Natural killer cell (primary cell): ENCODE measurements at regions not wholly inside any gene's neighbourhood (a gene's known extent, or its start where the extent isn't known, plus 50 kb on each side); places are given as distances from the start of the nearest gene placed in this dataset.

ENCODE experiments used
- ATAC-seq, 3 donors: fragments of 150-1000 bp in 2 of 3; fragments of 200-7000 bp in 1 of 3; cut with Tn5 transposase; 1 replicate in 1 of 3; 2 replicates in 2 of 3; pipeline ENCODE4 v1.10.0; 2021; ENCODE audit warnings: mild to moderate bottlenecking in 2 of 3, moderate library complexity in 2 of 3
- DNase-seq, 2 donors: peaks; one replicate each; pipeline versions ENCODE4 v3.0.0 to v3.0.0-alpha.2; 2013 to 2021; ENCODE audit warnings: mixed read lengths in 1 of 2
- H3K27ac ChIP-seq: one replicate; pipeline ENCODE4 v1.5.1; 2013; ENCODE audit warnings: mild to moderate bottlenecking, low read length
- H3K27me3 ChIP-seq: one replicate; pipeline ENCODE4 v1.6.1; 2013; ENCODE audit warnings: low read length; ENCODE audit not compliant: control insufficient read depth, insufficient read depth
- H3K36me3 ChIP-seq: one replicate; pipeline ENCODE4 v1.6.1; 2013; ENCODE audit warnings: low read length; ENCODE audit not compliant: control insufficient read depth, insufficient read depth
- H3K4me1 ChIP-seq: one replicate; pipeline ENCODE4 v1.6.1; 2013; ENCODE audit warnings: low read length; ENCODE audit not compliant: control insufficient read depth, insufficient read depth
- H3K4me3 ChIP-seq: one replicate; pipeline ENCODE4 v1.5.1; 2013; ENCODE audit warnings: low read length
- H3K9me3 ChIP-seq: one replicate; pipeline ENCODE4 v1.6.1; 2013; ENCODE audit warnings: low read length; ENCODE audit not compliant: control insufficient read depth, insufficient read depth
- H3K27ac Mint-ChIP-seq, 2 donors: one replicate each; pipeline ENCODE4 v1.8.0; 2022; ENCODE audit warnings: mild to moderate bottlenecking in 2 of 2, mixed read lengths in 2 of 2, moderate library complexity in 1 of 2
- H3K27me3 Mint-ChIP-seq, 2 donors: one replicate each; pipeline ENCODE4 v1.8.0; 2022; ENCODE audit warnings: low read depth in 2 of 2, mixed read lengths in 2 of 2
- H3K36me3 Mint-ChIP-seq: one replicate; pipeline ENCODE4 v1.8.0; 2022; ENCODE audit warnings: mixed read lengths
- H3K4me1 Mint-ChIP-seq, 2 donors: one replicate each; pipeline ENCODE4 v1.8.0; 2022; ENCODE audit warnings: mixed read lengths in 2 of 2
- H3K4me3 Mint-ChIP-seq: one replicate; pipeline ENCODE4 v1.8.0; 2022; ENCODE audit warnings: mild to moderate bottlenecking, moderate library complexity, mixed read lengths
- H3K9me3 Mint-ChIP-seq, 2 donors: one replicate each; pipeline ENCODE4 v1.8.0; 2022; ENCODE audit warnings: mixed read lengths in 2 of 2
- WGBS: methylation state at CpG from one replicate; pipeline ENCODE4 v1.1.7; 2013; ENCODE audit warnings: missing lambda C conversion rate; ENCODE audit not compliant: insufficient coverage; 5-methylcytosine and 5-hydroxymethylcytosine counted together
- intact Hi-C: fragments of 100-400 bp; cut with micrococcal nuclease; formaldehyde crosslinking; loops from one replicate; pipeline ENCODE4 v1.14.2; 2022
- TF ChIP-seq, protein P1 (sequence below): fragments of 200-600 bp; IDR thresholded peaks from one replicate; pipeline ENCODE4 v1.8.0; 2022; ENCODE audit warnings: antibody characterized with exemption

DNA sequence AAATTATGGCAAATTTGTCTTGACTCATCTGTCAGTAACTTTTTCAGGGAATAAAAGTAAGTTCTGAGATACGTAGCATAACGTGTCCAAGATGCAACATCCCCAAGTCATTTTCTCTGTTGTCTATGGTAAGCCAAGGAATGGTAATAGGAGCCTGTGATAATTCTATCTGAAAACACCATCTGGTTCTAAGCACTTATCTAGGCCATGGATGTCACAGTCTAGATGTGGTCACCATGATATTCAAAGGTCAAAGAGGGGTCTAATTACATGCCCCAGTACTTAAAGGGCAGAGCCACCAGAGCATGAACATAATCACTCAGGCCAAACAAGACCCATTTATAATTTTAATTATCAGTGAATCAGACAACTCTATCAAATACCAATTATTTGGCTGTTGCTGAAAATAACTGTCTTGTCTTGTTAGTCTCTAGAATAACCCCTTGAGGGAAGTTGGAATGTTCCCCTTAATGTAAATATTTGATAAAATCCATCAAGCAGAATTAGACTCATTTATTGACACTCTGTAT lies 225.1 kb upstream of the MPPED2 start:
- no peak overlapping the region for H3K4me3 ChIP-seq
- H3K27ac Mint-ChIP-seq = no peak overlapping the region
- peaks cover 0 to 2% of the 10 kb centered on the region in 2 donors for H3K27me3 Mint-ChIP-seq
- peaks cover 2 to 4% of the 10 kb centered on the region in 2 donors for H3K9me3 Mint-ChIP-seq
- intact Hi-C loops = no loop called here
- H3K4me1 ChIP-seq = no peaks in the 10 kb centered on the region
- H3K36me3 Mint-ChIP-seq = no peaks in the 10 kb centered on the region
- 93% methylated on average over 2 of the region's 2 CpGs for whole genome bisulfite sequencing
- ATAC-seq (no peak), DNase-seq (no peak)
- TF ChIP-seq, protein P1, sequence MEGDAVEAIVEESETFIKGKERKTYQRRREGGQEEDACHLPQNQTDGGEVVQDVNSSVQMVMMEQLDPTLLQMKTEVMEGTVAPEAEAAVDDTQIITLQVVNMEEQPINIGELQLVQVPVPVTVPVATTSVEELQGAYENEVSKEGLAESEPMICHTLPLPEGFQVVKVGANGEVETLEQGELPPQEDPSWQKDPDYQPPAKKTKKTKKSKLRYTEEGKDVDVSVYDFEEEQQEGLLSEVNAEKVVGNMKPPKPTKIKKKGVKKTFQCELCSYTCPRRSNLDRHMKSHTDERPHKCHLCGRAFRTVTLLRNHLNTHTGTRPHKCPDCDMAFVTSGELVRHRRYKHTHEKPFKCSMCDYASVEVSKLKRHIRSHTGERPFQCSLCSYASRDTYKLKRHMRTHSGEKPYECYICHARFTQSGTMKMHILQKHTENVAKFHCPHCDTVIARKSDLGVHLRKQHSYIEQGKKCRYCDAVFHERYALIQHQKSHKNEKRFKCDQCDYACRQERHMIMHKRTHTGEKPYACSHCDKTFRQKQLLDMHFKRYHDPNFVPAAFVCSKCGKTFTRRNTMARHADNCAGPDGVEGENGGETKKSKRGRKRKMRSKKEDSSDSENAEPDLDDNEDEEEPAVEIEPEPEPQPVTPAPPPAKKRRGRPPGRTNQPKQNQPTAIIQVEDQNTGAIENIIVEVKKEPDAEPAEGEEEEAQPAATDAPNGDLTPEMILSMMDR = no peak
- no peaks in the 10 kb centered on the region for H3K36me3 ChIP-seq
- no peak overlapping the region for H3K27ac ChIP-seq
- no peaks in the 10 kb centered on the region for H3K4me1 Mint-ChIP-seq
- no peak overlapping the region for H3K4me3 Mint-ChIP-seq
- H3K27me3 ChIP-seq = no peaks in the 10 kb centered on the region
- no peaks in the 10 kb centered on the region for H3K9me3 ChIP-seq

DNA sequence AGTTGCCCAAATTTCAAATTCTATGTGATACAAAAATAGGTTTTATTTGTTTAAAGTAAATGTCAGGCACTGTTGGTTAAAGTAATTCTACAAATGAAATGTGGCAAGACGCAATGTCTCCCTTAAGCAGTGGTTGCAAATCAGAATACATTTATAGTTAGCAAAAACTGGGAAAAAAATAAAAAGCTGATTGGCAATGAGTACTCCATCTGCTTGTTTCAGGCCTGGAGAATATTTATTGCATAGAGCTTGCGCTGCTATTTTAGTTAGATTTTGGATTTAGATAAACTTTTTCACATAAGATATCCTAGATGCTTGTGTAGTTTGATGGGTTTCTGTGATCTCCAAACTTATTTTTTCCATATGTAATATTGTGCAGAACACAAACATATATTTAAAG lies 224.0 kb upstream of the MPPED2 start:
- Mint-ChIP-seq H3K36me3 (no peaks in the 10 kb centered on the region), H3K4me3 (no peak overlapping the region), H3K27me3 (peaks cover 0 to 2% of the 10 kb centered on the region in 2 donors), H3K4me1 (no peaks in the 10 kb centered on the region), H3K9me3 (peaks cover 2 to 3% of the 10 kb centered on the region in 2 donors), H3K27ac (no peak overlapping the region)
- Histone ChIP-seq H3K4me3 (no peak overlapping the region), H3K27me3 (no peaks in the 10 kb centered on the region), H3K36me3 (no peaks in the 10 kb centered on the region), H3K27ac (no peak overlapping the region), H3K9me3 (no peaks in the 10 kb centered on the region), H3K4me1 (no peaks in the 10 kb centered on the region)
- intact Hi-C loops = no loop called here
- 92% methylated on average over 1 of the region's 2 CpGs for WGBS
- TF ChIP-seq, protein P1 = no peak
- ATAC-seq = no peak
- no peak for DNase-seq

DNA sequence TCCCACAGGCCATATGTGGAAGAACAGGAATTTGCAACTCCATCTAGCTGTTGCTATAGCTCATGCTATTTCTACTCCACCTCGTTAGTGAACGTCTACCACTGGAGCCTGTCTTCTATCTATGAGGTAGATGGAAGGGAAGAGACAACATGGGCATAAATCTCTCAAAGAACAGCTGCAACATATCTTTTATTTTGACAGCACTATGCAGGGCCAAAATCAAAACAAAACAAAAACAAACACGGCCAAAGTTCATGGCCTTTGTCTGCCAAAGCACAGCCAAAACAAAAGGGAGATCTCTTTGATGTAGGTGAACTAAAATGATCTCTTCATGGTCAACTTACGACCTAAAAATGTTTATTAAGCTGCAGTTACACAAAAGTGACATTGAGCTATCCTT lies 215.2 kb upstream of the MPPED2 start:
- Histone ChIP-seq H3K27me3 (no peaks in the 10 kb centered on the region), H3K9me3 (no peaks in the 10 kb centered on the region), H3K4me3 (no peak overlapping the region), H3K36me3 (no peaks in the 10 kb centered on the region), H3K27ac (no peak overlapping the region), H3K4me1 (no peaks in the 10 kb centered on the region)
- intact Hi-C loops = no loop called here
- DNase-seq (no peak), ATAC-seq (no peak)
- TF ChIP-seq, protein P1 = no peak
- Mint-ChIP-seq H3K4me3 (no peak overlapping the region), H3K27me3 (peaks cover 0 to 8% of the 10 kb centered on the region in 2 donors), H3K27ac (no peak overlapping the region), H3K36me3 (no peaks in the 10 kb centered on the region), H3K4me1 (no peaks in the 10 kb centered on the region), H3K9me3 (no peaks in the 10 kb centered on the region)
- 51% methylated on average over 2 of the region's 4 CpGs for WGBS

DNA sequence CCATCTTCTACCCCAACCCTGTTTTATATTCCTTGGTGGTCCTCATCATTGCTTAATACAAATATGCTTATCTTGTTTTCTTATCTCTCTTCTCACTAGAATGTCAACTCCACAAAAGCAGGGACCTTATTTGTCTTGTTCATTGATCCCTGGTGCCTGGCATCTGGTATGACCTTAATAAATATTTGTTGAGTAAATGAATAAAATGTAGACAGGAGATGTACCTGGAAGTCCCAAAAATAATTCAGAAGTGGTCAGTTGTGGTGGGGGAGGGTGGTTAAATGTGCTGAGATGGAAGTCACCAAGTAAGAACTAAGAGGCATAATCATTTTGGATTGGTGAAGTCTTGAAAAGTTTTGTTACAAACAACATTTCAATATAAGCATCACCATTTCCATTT lies 214.8 kb upstream of the MPPED2 start:
- H3K36me3 Mint-ChIP-seq = no peaks in the 10 kb centered on the region

More for the DNA sequence above, 214.8 kb upstream of the MPPED2 start:
- Histone ChIP-seq H3K27ac (no peak overlapping the region), H3K4me3 (no peak overlapping the region), H3K4me1 (no peaks in the 10 kb centered on the region), H3K27me3 (no peaks in the 10 kb centered on the region), H3K36me3 (no peaks in the 10 kb centered on the region), H3K9me3 (no peaks in the 10 kb centered on the region)
- Mint-ChIP-seq H3K4me3 (no peak overlapping the region), H3K4me1 (no peaks in the 10 kb centered on the region), H3K9me3 (no peaks in the 10 kb centered on the region), H3K27ac (no peak overlapping the region), H3K27me3 (peaks cover 0 to 8% of the 10 kb centered on the region in 2 donors)
- TF ChIP-seq, protein P1 = no peak
- intact Hi-C loops = no loop called here
- DNase-seq (no peak), ATAC-seq (no peak)
